ENCODE measurements at regions not wholly inside any gene's neighbourhood (a gene's known extent, or its start where the extent isn't known, plus 50 kb on each side); places are given as distances from the start of the nearest gene placed in this dataset.

GRCh38 chr10:131014271-131014670 is 297.2 kb downstream of the TCERG1L start:
- TF ChIP-seq POLR2A (IDR thresholded peaks at IDR 0.05) (no peak), CTCF (IDR thresholded peaks at IDR 0.05) (no peak)
